DOHH2 (cell line): ENCODE measurements at regions not wholly inside any gene's neighbourhood (a gene's known extent, or its start where the extent isn't known, plus 50 kb on each side); places are given as distances from the start of the nearest gene placed in this dataset.

Experiments used
- H3F3A ChIP-seq: fragments of 200-600 bp; sonication (generic), shearing (Covaris generic); 2 replicates; pipeline ENCODE4 v1.6.0; 2016; ENCODE audit warnings: antibody characterized with exemption, mild to moderate bottlenecking; ENCODE audit not compliant: control insufficient read depth, insufficient read depth
- H3K27ac ChIP-seq: fragments of 200-600 bp; sonication (generic); 2 replicates; pipeline ENCODE4 v1.5.1; 2014; ENCODE audit warnings: low read depth, mild to moderate bottlenecking, low read length, moderate library complexity
- H3K27me3 ChIP-seq: fragments of 200-600 bp; sonication (generic); 2 replicates; pipeline ENCODE4 v1.6.1; 2014; ENCODE audit warnings: mild to moderate bottlenecking, low read length, mixed read lengths; ENCODE audit not compliant: control insufficient read depth
- H3K36me3 ChIP-seq: fragments of 200-600 bp; sonication (generic); 2 replicates; pipeline ENCODE4 v1.6.1; 2014; ENCODE audit warnings: mild to moderate bottlenecking, low read length, moderate library complexity, mixed read lengths; ENCODE audit not compliant: control insufficient read depth
- H3K4me1 ChIP-seq: fragments of 200-600 bp; sonication (generic); 2 replicates; pipeline ENCODE4 v1.6.1; 2014; ENCODE audit warnings: mild to moderate bottlenecking, low read length, mixed read lengths; ENCODE audit not compliant: control insufficient read depth
- H3K4me2 ChIP-seq: fragments of 200-600 bp; sonication (generic); 2 replicates; pipeline ENCODE4 v1.6.0; 2014; ENCODE audit warnings: mild to moderate bottlenecking, low read length, moderate library complexity
- H3K4me3 ChIP-seq: fragments of 200-600 bp; sonication (generic); 2 replicates; pipeline ENCODE4 v1.5.1; 2014; ENCODE audit warnings: mild to moderate bottlenecking, low read length, mixed read lengths
- H3K79me2 ChIP-seq: fragments of 200-600 bp; sonication (generic); 2 replicates; pipeline ENCODE4 v1.6.1; 2014; ENCODE audit warnings: mild to moderate bottlenecking, low read length, mixed read lengths; ENCODE audit not compliant: control insufficient read depth
- H3K9me2 ChIP-seq: fragments of 200-600 bp; sonication (generic); replicated peaks from 2 replicates; pipeline ENCODE4 v1.6.1; 2014; ENCODE audit warnings: mild to moderate bottlenecking, low read length, mixed read lengths; ENCODE audit not compliant: control insufficient read depth
- H3K9me3 ChIP-seq: fragments of 200-600 bp; sonication (generic); 2 replicates; pipeline ENCODE4 v1.6.1; 2014; ENCODE audit warnings: antibody characterized with exemption, low read length, mixed read lengths; ENCODE audit not compliant: control insufficient read depth, insufficient read depth
- H4K20me1 ChIP-seq: fragments of 200-600 bp; sonication (generic); 2 replicates; pipeline ENCODE4 v1.6.0; 2014; ENCODE audit warnings: low read depth, mild to moderate bottlenecking, antibody characterized with exemption, low read length, moderate library complexity; ENCODE audit not compliant: control insufficient read depth, insufficient read depth
- CTCF ChIP-seq: fragments of 200-600 bp; sonication (generic); IDR thresholded peaks from one replicate; pipeline ENCODE4 v1.5.1; 2014; ENCODE audit warnings: antibody characterized with exemption, mild to moderate bottlenecking, low read depth, low read length; ENCODE audit not compliant: poor library complexity, severe bottlenecking
- EZH2phosphoT487 ChIP-seq: fragments of 200-600 bp; sonication (generic); IDR thresholded peaks from 2 replicates; pipeline ENCODE4 v1.6.1; 2017; ENCODE audit warnings: borderline replicate concordance, mild to moderate bottlenecking, antibody characterized with exemption, low read length, moderate library complexity, mixed read lengths

- H3K36me3 ChIP-seq, result no peaks in the 10 kb centered on the region
- H3K27me3 ChIP-seq, result no peaks in the 10 kb centered on the region
- no peaks in the 10 kb centered on the region for H3K4me1 ChIP-seq
- no peak overlapping the region for H3K4me3 ChIP-seq
- H3F3A ChIP-seq, result no peaks in the 10 kb centered on the region
- H3K79me2 ChIP-seq, result no peaks in the 10 kb centered on the region
- TF ChIP-seq CTCF, result no peak
- TF ChIP-seq EZH2phosphoT487, result no peak
- no peak overlapping the region for H3K27ac ChIP-seq
- no peaks in the 10 kb centered on the region for H4K20me1 ChIP-seq
- H3K4me2 ChIP-seq, result no peak overlapping the region
- H3K9me2 ChIP-seq, result no peaks in the 10 kb centered on the region
- H3K9me3 ChIP-seq, result peaks cover 7% of the 10 kb centered on the region; the same call in 1 of the 2 replicates
These were observed 1141.3 kb downstream of the BRINP3 start for GRCh38 chr1:189336115-189337100.

GRCh38 chr1:189349607-189350006, 1128.1 kb downstream of the BRINP3 start:
- Histone ChIP-seq H3K4me3 (no peak overlapping the region), H4K20me1 (no peaks in the 10 kb centered on the region), H3K4me2 (no peak overlapping the region), H3K9me3 (no peaks in the 10 kb centered on the region), H3K4me1 (no peaks in the 10 kb centered on the region), H3K36me3 (no peaks in the 10 kb centered on the region), H3K9me2 (no peaks in the 10 kb centered on the region), H3K27ac (no peak overlapping the region), H3K79me2 (no peaks in the 10 kb centered on the region), H3F3A (no peaks in the 10 kb centered on the region), H3K27me3 (no peaks in the 10 kb centered on the region)
- TF ChIP-seq EZH2phosphoT487 (no peak), CTCF (no peak)

- H3K79me2 ChIP-seq, result no peaks in the 10 kb centered on the region
- H3K4me2 ChIP-seq, result no peak overlapping the region
- no peak overlapping the region for H3K27ac ChIP-seq
- no peaks in the 10 kb centered on the region for H3K9me3 ChIP-seq
- no peaks in the 10 kb centered on the region for H3K4me1 ChIP-seq
- H3K27me3 ChIP-seq, result no peaks in the 10 kb centered on the region
- H3F3A ChIP-seq, result no peaks in the 10 kb centered on the region
- no peaks in the 10 kb centered on the region for H4K20me1 ChIP-seq
- TF ChIP-seq CTCF (no peak), EZH2phosphoT487 (no peak)
- no peaks in the 10 kb centered on the region for H3K36me3 ChIP-seq
- H3K9me2 ChIP-seq, result no peaks in the 10 kb centered on the region
- H3K4me3 ChIP-seq, result no peak overlapping the region
These were observed 1126.6 kb downstream of the BRINP3 start for GRCh38 chr1:189350983-189351616.
